Glutamatergic neuron (in vitro differentiated cells): ENCODE measurements at regions not wholly inside any gene's neighbourhood (a gene's known extent, or its start where the extent isn't known, plus 50 kb on each side); places are given as distances from the start of the nearest gene placed in this dataset.

Experiments
- DNase-seq: peaks from one replicate; pipeline ENCODE4 v3.0.0; 2022
- H3K27ac Mint-ChIP-seq: one replicate; pipeline ENCODE4 v1.8.0; 2020; ENCODE audit warnings: mild to moderate bottlenecking, mixed read lengths, inconsistent platforms; ENCODE audit not compliant: unreplicated experiment
- H3K27me3 Mint-ChIP-seq: one replicate; pipeline ENCODE4 v1.8.0; 2020; ENCODE audit warnings: mild to moderate bottlenecking, moderate library complexity, mixed read lengths, inconsistent platforms; ENCODE audit not compliant: unreplicated experiment
- H3K36me3 Mint-ChIP-seq: one replicate; pipeline ENCODE4 v1.8.0; 2020; ENCODE audit warnings: mild to moderate bottlenecking, mixed read lengths, inconsistent platforms; ENCODE audit not compliant: unreplicated experiment
- H3K4me1 Mint-ChIP-seq: one replicate; pipeline ENCODE4 v1.8.0; 2020; ENCODE audit warnings: mild to moderate bottlenecking, low read depth, mixed read lengths, inconsistent platforms; ENCODE audit not compliant: unreplicated experiment
- H3K4me3 Mint-ChIP-seq: one replicate; pipeline ENCODE4 v1.8.0; 2020; ENCODE audit warnings: mild to moderate bottlenecking, mixed read lengths, inconsistent platforms; ENCODE audit not compliant: unreplicated experiment
- H3K9me3 Mint-ChIP-seq: one replicate; pipeline ENCODE4 v1.8.0; 2020; ENCODE audit warnings: mild to moderate bottlenecking, moderate library complexity, mixed read lengths, inconsistent platforms; ENCODE audit not compliant: unreplicated experiment
- CTCF ChIP-seq: fragments of 200-600 bp; sonication (generic); IDR thresholded peaks from one replicate; pipeline ENCODE4 v1.5.0; 2021; ENCODE audit not compliant: partially characterized antibody, unreplicated experiment

DNA sequence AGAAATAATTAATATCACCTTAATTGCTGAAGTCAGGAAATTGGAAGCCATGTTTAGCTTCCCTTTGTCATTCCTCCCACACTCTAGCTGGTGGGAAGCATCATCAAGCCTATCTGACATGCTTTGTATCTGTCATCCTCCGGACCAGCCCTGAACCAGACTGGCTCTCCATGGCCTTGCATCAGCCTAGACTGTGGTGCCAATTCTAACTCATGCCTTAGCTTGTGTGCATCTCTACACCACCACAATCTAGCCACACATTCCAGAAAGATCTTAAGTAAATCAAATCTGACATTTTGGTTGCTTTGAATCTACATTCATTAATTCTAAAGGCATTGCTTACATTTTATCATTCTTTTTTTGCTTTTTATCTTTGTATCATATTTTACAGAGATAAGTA, 196.4 kb upstream of the VSTM2A start:
- no peaks in the 10 kb centered on the region for H3K4me1 Mint-ChIP-seq
- H3K27ac Mint-ChIP-seq = no peak overlapping the region
- TF ChIP-seq CTCF = no peak
- no peaks in the 10 kb centered on the region for H3K36me3 Mint-ChIP-seq
- DNase-seq = no peak
- no peaks in the 10 kb centered on the region for H3K9me3 Mint-ChIP-seq
- H3K4me3 Mint-ChIP-seq = no peak overlapping the region
- H3K27me3 Mint-ChIP-seq = peaks cover 2% of the 10 kb centered on the region

GRCh38 chr7:54349229-54349628, 192.9 kb upstream of the VSTM2A start:
- no peaks in the 10 kb centered on the region for H3K9me3 Mint-ChIP-seq
- H3K36me3 Mint-ChIP-seq = no peaks in the 10 kb centered on the region
- no peak overlapping the region for H3K27ac Mint-ChIP-seq
- no peak overlapping the region for H3K4me3 Mint-ChIP-seq
- peaks cover 2% of the 10 kb centered on the region for H3K27me3 Mint-ChIP-seq
- DNase-seq = no peak
- no peak for TF ChIP-seq CTCF
- no peaks in the 10 kb centered on the region for H3K4me1 Mint-ChIP-seq

- H3K27ac Mint-ChIP-seq = no peak overlapping the region
- H3K4me1 Mint-ChIP-seq = no peaks in the 10 kb centered on the region
- no peaks in the 10 kb centered on the region for H3K27me3 Mint-ChIP-seq
- TF ChIP-seq CTCF = no peak
- no peak overlapping the region for H3K4me3 Mint-ChIP-seq
- no peaks in the 10 kb centered on the region for H3K9me3 Mint-ChIP-seq
- no peak for DNase-seq
- H3K36me3 Mint-ChIP-seq = no peaks in the 10 kb centered on the region
These were observed 187.7 kb upstream of the VSTM2A start for GRCh38 chr7:54354436-54354835.

- H3K27ac Mint-ChIP-seq = no peak overlapping the region
- H3K4me1 Mint-ChIP-seq = no peaks in the 10 kb centered on the region
- DNase-seq = no peak
- H3K27me3 Mint-ChIP-seq = no peaks in the 10 kb centered on the region
- TF ChIP-seq CTCF = no peak
- no peaks in the 10 kb centered on the region for H3K9me3 Mint-ChIP-seq
- H3K4me3 Mint-ChIP-seq = no peak overlapping the region
- no peaks in the 10 kb centered on the region for H3K36me3 Mint-ChIP-seq
These were observed 186.3 kb upstream of the VSTM2A start for GRCh38 chr7:54355842-54356241.

DNA sequence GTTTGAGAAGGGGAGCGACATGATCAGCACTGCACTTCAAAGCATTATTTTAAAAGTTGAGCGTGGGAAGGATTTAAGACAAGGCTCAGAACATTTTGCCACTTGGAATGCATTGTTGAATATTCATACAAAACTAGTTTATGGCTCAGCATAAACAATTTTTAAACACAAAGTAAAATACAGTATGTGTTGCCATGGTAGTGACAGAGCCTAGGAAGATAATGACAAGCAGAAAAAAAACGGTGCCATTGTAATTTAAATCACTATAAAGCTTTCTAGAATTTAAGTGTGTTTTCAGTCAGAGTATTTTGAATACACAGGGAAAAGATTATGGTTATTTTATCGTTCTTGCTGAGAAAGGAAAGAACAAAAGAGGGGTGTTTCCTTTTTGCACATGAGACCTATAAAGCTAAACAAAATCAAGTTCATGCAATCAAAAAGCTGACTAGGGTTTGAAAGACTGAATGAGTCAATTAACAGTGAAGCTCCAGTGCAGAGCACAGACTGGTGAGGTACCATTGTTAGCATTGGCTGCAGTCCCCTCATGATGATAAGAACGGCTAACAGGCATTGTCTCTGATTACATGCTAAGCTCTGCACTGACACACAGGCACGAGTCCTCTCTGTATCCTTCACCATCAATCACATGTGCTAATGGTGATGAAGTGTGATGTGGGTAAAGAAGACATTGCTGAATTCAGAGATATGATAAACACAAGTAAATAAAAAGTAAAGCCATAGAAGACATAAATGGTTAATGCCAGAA, 181.9 kb upstream of the VSTM2A start:
- no peak overlapping the region for H3K27ac Mint-ChIP-seq
- H3K4me1 Mint-ChIP-seq = no peaks in the 10 kb centered on the region
- H3K9me3 Mint-ChIP-seq = no peaks in the 10 kb centered on the region
- H3K27me3 Mint-ChIP-seq = no peaks in the 10 kb centered on the region
- H3K4me3 Mint-ChIP-seq = no peak overlapping the region
- TF ChIP-seq CTCF = no peak
- no peak for DNase-seq
- H3K36me3 Mint-ChIP-seq = no peaks in the 10 kb centered on the region
